GM23248 (cell line): ENCODE measurements at regions not wholly inside any gene's neighbourhood (a gene's known extent, or its start where the extent isn't known, plus 50 kb on each side); places are given as distances from the start of the nearest gene placed in this dataset.

Source experiments
- EZH2 ChIP-seq: fragments of 200-600 bp; sonication (generic); IDR thresholded peaks from 2 replicates; pipeline ENCODE4 v1.6.1; 2018; ENCODE audit warnings: antibody characterized with exemption, mild to moderate bottlenecking; ENCODE audit not compliant: insufficient read depth, poor library complexity, severe bottlenecking
- EZH2phosphoT487 ChIP-seq: fragments of 200-600 bp; sonication (generic); IDR thresholded peaks from 2 replicates; pipeline ENCODE4 v1.6.1; 2018; ENCODE audit warnings: antibody characterized with exemption, moderate library complexity, mild to moderate bottlenecking, low read depth; ENCODE audit not compliant: insufficient read depth

GRCh38 chr9:109931623-109932022 is 151.6 kb downstream of the PALM2AKAP2 start:
- TF ChIP-seq EZH2: no peak
- TF ChIP-seq EZH2phosphoT487: no peak
